HCT116 (cell line): ENCODE measurements at regions not wholly inside any gene's neighbourhood (a gene's known extent, or its start where the extent isn't known, plus 50 kb on each side); places are given as distances from the start of the nearest gene placed in this dataset.

Experiments
- ATAC-seq: fragments of 200-7000 bp; cut with Tn5 transposase; 2 replicates; pipeline ENCODE4 v1.9.1; 2020; ENCODE audit warnings: mild to moderate bottlenecking, moderate library complexity
- BruUV-seq: library from RNA; stranded (reverse); fragments of 400-500 nt; replicated peaks from 2 replicates; lab custom pipeline; 2021; lab: Mats Ljungman, UMichigan
- CTCF ChIA-PET: fragments of 300-600 bp; sonication (Branson Sonifier 250); formaldehyde crosslinking; loops from one replicate; lab custom pipeline; 2021; ENCODE audit warnings: antibody characterized with exemption; lab: Charles Lee
- POLR2A ChIA-PET: fragments of 300-600, 350-600 bp; sonication (Branson Sonifier 250); formaldehyde crosslinking; loops from one replicate; lab custom pipeline; 2021; ENCODE audit warnings: antibody characterized with exemption; lab: Charles Lee
- RAD21 ChIA-PET, 2 experiments: fragments of 300-600 bp; sonication (Branson Sonifier 250); formaldehyde crosslinking; loops; one replicate each; lab custom pipeline; 2023; ENCODE audit warnings: low total read pairs in 2 of 2; ENCODE audit not compliant: uncharacterized antibody in 2 of 2, unreplicated experiment in 2 of 2, low non-redundant PET in 1 of 2; lab: Charles Lee
- DNase-seq: peaks from one replicate; pipeline ENCODE4 v3.0.0-alpha.2; 2010; ENCODE audit warnings: low read depth, low spot score
- H2AFZ ChIP-seq: fragments of 200-600 bp; shearing (Covaris generic), sonication (generic); 2 replicates; pipeline ENCODE4 v1.6.1; 2017; ENCODE audit warnings: low read depth, mixed run types, mixed read lengths, antibody characterized with exemption, low read length; ENCODE audit not compliant: poor library complexity, severe bottlenecking
- H3K27ac ChIP-seq: 2 replicates; pipeline ENCODE4 v1.5.1; 2012; ENCODE audit warnings: low read depth, low read length
- H3K27me3 ChIP-seq: fragments of 200-600 bp; sonication (generic); 2 replicates; pipeline ENCODE4 v1.6.1; 2016; ENCODE audit warnings: mixed run types, low read length, mixed read lengths; ENCODE audit not compliant: insufficient read depth
- H3K36me3 ChIP-seq, 2 experiments: fragments of 200-500 bp in 1 of 2; fragments of 200-600 bp in 1 of 2; sonication (Bioruptor generic) in 1 of 2; sonication (generic) in 1 of 2; 2 replicates each; pipeline versions ENCODE4 v1.5.1 to v1.6.1; 2014 to 2016; ENCODE audit warnings: low read length in 2 of 2, inconsistent platforms in 1 of 2, mixed read lengths in 1 of 2, mixed run types in 1 of 2; ENCODE audit not compliant: insufficient read depth in 2 of 2, control insufficient read depth in 1 of 2
- H3K4me1 ChIP-seq, 2 experiments: fragments of 200-600 bp in 1 of 2; sonication (generic) in 1 of 2; 2 replicates each; pipeline versions ENCODE4 v1.5.1 to v1.6.1; 2012 to 2017; ENCODE audit warnings: low read length in 2 of 2, inconsistent platforms in 1 of 2, mild to moderate bottlenecking in 1 of 2, mixed read lengths in 1 of 2, mixed run types in 1 of 2, moderate library complexity in 1 of 2; ENCODE audit not compliant: insufficient read depth in 2 of 2, control insufficient read depth in 1 of 2
- H3K4me2 ChIP-seq: fragments of 200-600 bp; sonication (generic); 2 replicates; pipeline ENCODE4 v1.6.1; 2017; ENCODE audit warnings: mixed run types, low read length, mixed read lengths
- H3K4me3 ChIP-seq, 2 experiments: fragments of 200-600 bp in 1 of 2; sonication (generic) in 1 of 2; replicated peaks in 1 of 2; 2 replicates each; pipeline ENCODE4 v1.5.1; 2011 to 2016; ENCODE audit warnings: low read length in 2 of 2, control low read depth in 1 of 2, low read depth in 1 of 2, mild to moderate bottlenecking in 1 of 2, mixed read lengths in 1 of 2, mixed run types in 1 of 2
- H3K79me2 ChIP-seq: fragments of 200-600 bp; sonication (generic); 2 replicates; pipeline ENCODE4 v1.6.1; 2017; ENCODE audit warnings: mild to moderate bottlenecking, mixed run types, low read length, moderate library complexity, mixed read lengths; ENCODE audit not compliant: insufficient read depth
- H3K9ac ChIP-seq: fragments of 200-600 bp; sonication (generic); 2 replicates; pipeline ENCODE4 v1.6.1; 2016; ENCODE audit warnings: low read length, mixed read lengths
- H3K9me2 ChIP-seq: fragments of 200-600 bp; sonication (generic), shearing (Covaris generic); 2 replicates; pipeline ENCODE4 v1.6.1; 2017; ENCODE audit warnings: mixed run types, mild to moderate bottlenecking, moderate library complexity; ENCODE audit not compliant: insufficient read depth
- H3K9me3 ChIP-seq, 2 experiments: fragments of 200-500 bp in 1 of 2; fragments of 200-600 bp in 1 of 2; sonication (Bioruptor generic) in 1 of 2; sonication (generic) in 1 of 2; 2 replicates each; pipeline ENCODE4 v1.6.1; 2014 to 2017; ENCODE audit warnings: low read length in 2 of 2, mixed read lengths in 2 of 2, inconsistent platforms in 1 of 2, low read depth in 1 of 2, mild to moderate bottlenecking in 1 of 2, mixed run types in 1 of 2, moderate library complexity in 1 of 2; ENCODE audit not compliant: control insufficient read depth in 1 of 2, insufficient read depth in 1 of 2
- H4K20me1 ChIP-seq: fragments of 200-600 bp; sonication (generic), shearing (Covaris generic); 2 replicates; pipeline ENCODE4 v1.6.1; 2017; ENCODE audit warnings: mixed run types, mild to moderate bottlenecking, moderate library complexity; ENCODE audit not compliant: insufficient read depth
- ATF3 ChIP-seq: IDR thresholded peaks from 2 replicates; pipeline ENCODE4 v1.6.1; 2012
- CBX3 ChIP-seq: IDR thresholded peaks from 2 replicates; pipeline ENCODE4 v1.6.1; 2012; ENCODE audit warnings: low read depth
- CEBPB ChIP-seq: IDR thresholded peaks from 2 replicates; pipeline ENCODE4 v1.6.1; 2012; ENCODE audit warnings: low read depth
- CTCF ChIP-seq, 3 experiments: fragments of 200-600 bp in 1 of 3; sonication (generic) in 1 of 3; IDR thresholded peaks in 2 of 3; conservative IDR thresholded peaks in 1 of 3; 2 replicates each; pipeline ENCODE4 v1.5.1; 2012 to 2017; ENCODE audit warnings: low read depth in 2 of 3, low read length in 2 of 3, antibody characterized with exemption in 1 of 3, borderline replicate concordance in 1 of 3, control low read depth in 1 of 3, mild to moderate bottlenecking in 1 of 3, mixed read lengths in 1 of 3, mixed run types in 1 of 3, moderate library complexity in 1 of 3; ENCODE audit not compliant: insufficient read depth in 1 of 3
- EZH2 ChIP-seq: fragments of 200-600 bp; sonication (generic); IDR thresholded peaks from 2 replicates; pipeline ENCODE4 v1.6.1; 2017; ENCODE audit warnings: antibody characterized with exemption, mixed run types
- EZH2phosphoT487 ChIP-seq: fragments of 200-600 bp; IDR thresholded peaks from 2 replicates; pipeline ENCODE4 v1.6.1; 2018; ENCODE audit warnings: antibody characterized with exemption, borderline replicate concordance
- FOSL1 ChIP-seq: IDR thresholded peaks from 2 replicates; pipeline ENCODE4 v1.6.1; 2012; ENCODE audit warnings: low read depth
- JUND ChIP-seq: IDR thresholded peaks from 2 replicates; pipeline ENCODE4 v1.6.1; 2012
- MAX ChIP-seq: IDR thresholded peaks from 2 replicates; pipeline ENCODE4 v1.6.1; 2012
- POLR2A ChIP-seq: IDR thresholded peaks from 2 replicates; pipeline ENCODE4 v1.7.0; 2011; ENCODE audit warnings: borderline replicate concordance; ENCODE audit not compliant: insufficient read depth, insufficient read length; ENCODE audit errors: extremely low read depth
- POLR2AphosphoS5 ChIP-seq: IDR thresholded peaks from 2 replicates; pipeline ENCODE4 v1.6.1; 2011; ENCODE audit warnings: mild to moderate bottlenecking, low read depth, low read length, moderate library complexity
- RAD21 ChIP-seq: IDR thresholded peaks from 2 replicates; pipeline ENCODE4 v1.6.1; 2012; ENCODE audit warnings: low read depth, mild to moderate bottlenecking
- REST ChIP-seq: IDR thresholded peaks from 2 replicates; pipeline ENCODE4 v1.6.1; 2012; ENCODE audit warnings: low read depth
- SIN3A ChIP-seq: IDR thresholded peaks from 2 replicates; pipeline ENCODE4 v1.6.1; 2012; ENCODE audit warnings: low read depth
- TCF7L2 ChIP-seq: IDR thresholded peaks from 2 replicates; pipeline ENCODE4 v1.7.0; 2011; ENCODE audit warnings: borderline replicate concordance, inconsistent platforms; ENCODE audit not compliant: insufficient read depth, insufficient read length; ENCODE audit errors: extremely low read depth
- ZBTB33 ChIP-seq: IDR thresholded peaks from 2 replicates; pipeline ENCODE4 v1.6.1; 2011; ENCODE audit warnings: mild to moderate bottlenecking, low read length, moderate library complexity; ENCODE audit not compliant: insufficient replicate concordance; ENCODE audit errors: extremely low read depth
- intact Hi-C: fragments of 100-400 bp; cut with micrococcal nuclease; formaldehyde crosslinking; loops from 2 replicates; pipeline ENCODE4 v1.10.0; 2022

GRCh38 chr11:119791701-119792151 lies 62.7 kb upstream of the NECTIN1 start (continued):
- TF ChIP-seq FOSL1 (no peak), SIN3A (no peak)
- TF ChIP-seq, all 23 proteins: peak for 0

- Histone ChIP-seq H3K4me1 (0 out of 4 replicates have a peak, but pooled peaks cover 0 to 5% of the 10 kb centered on the region in 2 experiments), H3K4me3 (no peak overlapping the region), H3K4me2 (no peak overlapping the region), H3K9ac (no peak overlapping the region), H3K27ac (no peak overlapping the region), H3K36me3 (no peaks in the 10 kb centered on the region), H2AFZ (no peak overlapping the region), H3K9me2 (no peaks in the 10 kb centered on the region), H4K20me1 (no peaks in the 10 kb centered on the region), H3K9me3 (no peaks in the 10 kb centered on the region), H3K79me2 (no peaks in the 10 kb centered on the region), H3K27me3 (no peaks in the 10 kb centered on the region)
- CTCF ChIA-PET, result no interaction called here
- ATAC-seq, result 0 out of 2 replicates have a peak, but pooled peaks have one; percentile 17
- RAD21 ChIA-PET, result no interaction called here
- no TSS peak for BruUV-seq
- no peak for TF ChIP-seq POLR2A
- no peak for TF ChIP-seq RAD21
- TF ChIP-seq CEBPB, result no peak
- no peak for TF ChIP-seq ZBTB33
- TF ChIP-seq ATF3, result no peak
- no peak for TF ChIP-seq POLR2AphosphoS5
- TF ChIP-seq EZH2phosphoT487, result no peak
- no peak for TF ChIP-seq TCF7L2
- no peak for TF ChIP-seq CBX3
- TF ChIP-seq CTCF (IDR thresholded peaks at IDR 0.05 in 2 of 3, conservative IDR thresholded peaks at IDR 0.05 in 1 of 3; ENCODE audit: borderline replicate concordance in 1 of 3, insufficient read depth in 1 of 3, low read depth in 2 of 3, low read length in 2 of 3), result no peak
- no peak for TF ChIP-seq MAX
- TF ChIP-seq JUND, result no peak
- TF ChIP-seq REST, result no peak
- no peak for TF ChIP-seq FOSL1
- no peak for TF ChIP-seq EZH2
- DNase-seq, result no peak
- POLR2A ChIA-PET, result no interaction called here
- intact Hi-C loops, result no loop called here
These were observed 62.0 kb upstream of the NECTIN1 start for GRCh38 chr11:119791047-119791446.
